Tibial artery (tissue), 4 donors: ENCODE measurements at regions not wholly inside any gene's neighbourhood (a gene's known extent, or its start where the extent isn't known, plus 50 kb on each side); places are given as distances from the start of the nearest gene placed in this dataset.

Experiments used
- DNase-seq, 2 donors: peaks; one replicate each; pipeline ENCODE4 v3.0.0-alpha.2; 2019
- H3K27ac ChIP-seq, 2 donors: fragments of 200-600 bp; sonication (generic) in 1 of 2; 1 replicate in 1 of 2; 2 replicates in 1 of 2; pipeline ENCODE4 v1.5.1; 2018 to 2019; ENCODE audit warnings: mild to moderate bottlenecking in 1 of 2
- H3K27me3 ChIP-seq, 2 donors: fragments of 200-600 bp; sonication (generic) in 1 of 2; one replicate each; pipeline versions ENCODE4 v1.5.1 to v1.6.0; 2016 to 2019
- H3K36me3 ChIP-seq, 3 donors: fragments of 200-600 bp; sonication (generic) in 2 of 3; one replicate each; pipeline ENCODE4 v1.5.1; 2016 to 2019; ENCODE audit warnings: mild to moderate bottlenecking in 2 of 3
- H3K4me1 ChIP-seq, 4 donors: fragments of 200-600 bp; sonication (generic) in 2 of 4; 1 replicate in 3 of 4; 2 replicates in 1 of 4; pipeline ENCODE4 v1.5.1; 2016 to 2019
- H3K4me3 ChIP-seq, 2 donors: fragments of 200-600 bp; sonication (generic) in 1 of 2; 1 replicate in 1 of 2; 2 replicates in 1 of 2; pipeline ENCODE4 v1.5.1; 2018 to 2019; ENCODE audit warnings: mild to moderate bottlenecking in 2 of 2
- H3K9me3 ChIP-seq, 3 donors: fragments of 200-600 bp; sonication (generic) in 1 of 3; one replicate each; pipeline ENCODE4 v1.5.1; 2016 to 2019
- CTCF ChIP-seq, 2 experiments: fragments of 200-600 bp in 1 of 2; fragments of 450-650 bp in 1 of 2; IDR thresholded peaks; one replicate each; pipeline ENCODE4 v1.5.1; 2017 to 2019; ENCODE audit warnings: antibody characterized with exemption in 2 of 2, mild to moderate bottlenecking in 1 of 2, moderate library complexity in 1 of 2
- intact Hi-C: fragments of 100-400 bp; cut with DNase I; formaldehyde crosslinking; loops from one replicate; pipeline ENCODE4 v1.15.0; 2023; ENCODE audit warnings: low total_unique reads

- no peaks in the 10 kb centered on the region for H3K9me3 ChIP-seq
- H3K27ac ChIP-seq: no peak overlapping the region
- TF ChIP-seq CTCF (IDR thresholded peaks at IDR 0.05): no peak
- no peak for DNase-seq
- H3K4me3 ChIP-seq: no peak overlapping the region
- no peaks in the 10 kb centered on the region for H3K36me3 ChIP-seq
- no peaks in the 10 kb centered on the region for H3K27me3 ChIP-seq
- intact Hi-C loops: loop anchor here (10.0 kb wide), 1 partner anchor 328 kb away; no protein-coding TSS in a partner anchor
- H3K4me1 ChIP-seq: no peaks in the 10 kb centered on the region
Observed at GRCh38 chr9:115616666-115617239, 498.8 kb upstream of the TNC start.

GRCh38 chr9:115625251-115625650 is 507.3 kb upstream of the TNC start:
- no peaks in the 10 kb centered on the region for H3K27me3 ChIP-seq
- no peak for DNase-seq
- H3K4me3 ChIP-seq: no peak overlapping the region
- H3K9me3 ChIP-seq: no peaks in the 10 kb centered on the region
- no peaks in the 10 kb centered on the region for H3K36me3 ChIP-seq
- no peaks in the 10 kb centered on the region for H3K4me1 ChIP-seq
- TF ChIP-seq CTCF (IDR thresholded peaks at IDR 0.05): no peak
- H3K27ac ChIP-seq: no peak overlapping the region
- intact Hi-C loops: no loop called here

GRCh38 chr9:115625954-115626353 is 508.0 kb upstream of the TNC start:
- intact Hi-C loops: no loop called here
- TF ChIP-seq CTCF (IDR thresholded peaks at IDR 0.05): no peak
- no peak for DNase-seq

GRCh38 chr9:115627511-115627910 is 509.6 kb upstream of the TNC start:
- Histone ChIP-seq H3K4me1 (peaks cover 0 to 1% (median 0%) of the 10 kb centered on the region in 4 donors), H3K4me3 (no peak overlapping the region), H3K27me3 (no peaks in the 10 kb centered on the region), H3K27ac (no peak overlapping the region), H3K9me3 (no peaks in the 10 kb centered on the region), H3K36me3 (no peaks in the 10 kb centered on the region)
- no peak for TF ChIP-seq CTCF (IDR thresholded peaks at IDR 0.05)
- intact Hi-C loops: no loop called here
- no peak for DNase-seq

More at GRCh38 chr9:115625954-115626353, 508.0 kb upstream of the TNC start:
- Histone ChIP-seq H3K9me3 (no peaks in the 10 kb centered on the region), H3K4me3 (no peak overlapping the region), H3K36me3 (no peaks in the 10 kb centered on the region), H3K27me3 (no peaks in the 10 kb centered on the region), H3K27ac (no peak overlapping the region), H3K4me1 (no peaks in the 10 kb centered on the region)

GRCh38 chr9:115628426-115628825 is 510.5 kb upstream of the TNC start:
- Histone ChIP-seq H3K4me1 (peaks cover 0 to 11% (median 0%) of the 10 kb centered on the region in 4 donors), H3K9me3 (no peaks in the 10 kb centered on the region), H3K4me3 (no peak overlapping the region), H3K36me3 (no peaks in the 10 kb centered on the region), H3K27ac (no peak overlapping the region), H3K27me3 (no peaks in the 10 kb centered on the region)
- no peak for TF ChIP-seq CTCF (IDR thresholded peaks at IDR 0.05)
- DNase-seq: no peak
- intact Hi-C loops: no loop called here
